Activated T-cell treated with anti-CD3 and anti-CD28 coated beads, Interleukin-2, amount 50 U/mL, for 4 hours (primary cell): ENCODE measurements at regions not wholly inside any gene's neighbourhood (a gene's known extent, or its start where the extent isn't known, plus 50 kb on each side); places are given as distances from the start of the nearest gene placed in this dataset.
A peak's percentile ranks its signal among the peaks of the same experiment; 100 is the strongest.
"Not testable (repeated sequence)": the region's sequence is repeated elsewhere in the genome, so short reads cannot be mapped to it uniquely, and the experiment has no call there.

Experiments
- ATAC-seq, 2 donors: fragments of 200-7000 bp; cut with Tn5 transposase; one replicate each; pipeline ENCODE4 v1.10.0; 2021
- DNase-seq: peaks from one replicate; pipeline ENCODE4 v3.0.0-alpha.2; 2020
- H3K27me3 Mint-ChIP-seq: one replicate; pipeline ENCODE4 v1.8.0; 2021; ENCODE audit warnings: low read depth, mixed read lengths
- H3K36me3 Mint-ChIP-seq: one replicate; pipeline ENCODE4 v1.8.0; 2022; ENCODE audit warnings: mixed read lengths; ENCODE audit not compliant: insufficient read depth
- H3K4me1 Mint-ChIP-seq: one replicate; pipeline ENCODE4 v1.8.0; 2021; ENCODE audit warnings: low read depth, mixed read lengths
- H3K4me3 Mint-ChIP-seq: one replicate; pipeline ENCODE4 v1.8.0; 2021; ENCODE audit warnings: mild to moderate bottlenecking, moderate library complexity, mixed read lengths
- H3K9me3 Mint-ChIP-seq: one replicate; pipeline ENCODE4 v1.8.0; 2021; ENCODE audit warnings: mixed read lengths

DNA sequence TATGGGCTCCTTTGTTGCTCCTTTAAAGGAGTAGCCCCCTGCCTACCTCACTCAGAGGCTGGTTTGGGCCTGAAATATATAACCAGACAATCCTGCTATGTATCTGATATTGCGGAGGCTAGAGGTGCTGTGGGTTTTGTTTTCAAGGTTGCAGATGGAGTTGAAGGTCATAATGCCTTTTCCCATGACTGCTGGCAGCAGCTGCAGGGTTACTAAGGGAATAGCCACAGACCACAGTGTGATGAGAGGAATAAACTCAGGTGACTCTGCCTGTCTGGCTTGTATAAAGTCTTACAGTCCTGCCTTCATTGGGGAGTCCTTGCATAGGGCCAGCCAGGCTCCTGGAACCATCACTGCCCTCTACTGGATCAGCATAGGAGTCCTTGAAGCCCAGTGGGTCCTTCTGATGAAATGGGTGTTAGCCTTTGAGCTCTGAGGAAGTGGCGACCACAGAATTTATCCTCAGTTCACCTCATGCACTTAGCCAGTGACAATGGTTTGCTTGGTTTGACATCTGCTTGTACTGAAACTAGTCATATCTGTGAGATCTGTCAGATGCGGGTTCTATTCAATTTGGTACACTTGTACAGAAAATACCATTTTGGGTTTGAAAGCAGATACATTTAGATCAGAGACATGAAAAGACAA is 174.4 kb upstream of the HMCN1 start:
- no peaks in the 10 kb centered on the region for H3K27me3 Mint-ChIP-seq
- no peaks in the 10 kb centered on the region for H3K9me3 Mint-ChIP-seq
- DNase-seq (peak; percentile 20), ATAC-seq (peak; percentile 77 to 84)
- H3K4me3 Mint-ChIP-seq, result no peak overlapping the region
- H3K4me1 Mint-ChIP-seq, result peaks cover 48% of the 10 kb centered on the region
- H3K36me3 Mint-ChIP-seq, result no peaks in the 10 kb centered on the region

DNA sequence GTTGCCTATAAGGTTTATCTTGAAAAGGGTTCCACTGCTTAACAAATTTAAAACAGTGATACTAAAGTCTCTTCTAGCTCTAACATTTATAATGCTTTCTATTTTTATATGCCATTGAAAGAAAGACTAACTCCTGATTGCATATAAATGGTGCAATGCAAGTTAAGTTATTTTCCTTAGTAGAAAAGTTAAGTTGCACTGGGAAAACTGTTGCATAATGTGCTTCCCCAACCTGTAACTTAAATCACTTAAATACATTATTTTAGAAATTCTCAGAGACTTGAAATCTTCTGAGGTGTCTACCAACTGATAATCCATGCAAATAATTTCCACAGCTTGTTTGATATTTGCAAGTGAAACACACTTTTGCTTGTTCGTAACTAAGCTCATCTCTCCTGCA is 175.0 kb upstream of the HMCN1 start:
- ATAC-seq (no peak), DNase-seq (no peak)
- peaks cover 41% of the 10 kb centered on the region for H3K4me1 Mint-ChIP-seq
- H3K9me3 Mint-ChIP-seq, result no peaks in the 10 kb centered on the region
- H3K36me3 Mint-ChIP-seq, result no peaks in the 10 kb centered on the region
- no peak overlapping the region for H3K4me3 Mint-ChIP-seq
- no peaks in the 10 kb centered on the region for H3K27me3 Mint-ChIP-seq

DNA sequence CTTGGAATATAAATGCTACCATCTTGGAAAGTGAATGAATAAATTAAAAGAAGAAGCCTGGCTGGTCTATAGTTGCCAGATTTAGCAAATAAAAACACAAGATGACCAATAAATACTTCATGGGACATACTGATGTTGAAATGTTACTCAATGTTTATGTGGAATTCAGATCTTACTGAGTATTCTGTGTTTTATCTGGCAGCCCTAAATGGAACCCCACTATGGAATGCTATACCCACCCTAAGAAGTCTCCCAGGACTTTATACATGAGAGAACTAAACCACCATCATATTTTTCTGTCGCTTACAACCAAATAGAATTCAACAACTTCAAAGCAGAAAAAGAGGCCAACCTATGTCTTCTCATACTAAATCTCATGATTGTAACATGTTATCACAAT is 177.6 kb upstream of the HMCN1 start:
- no peak overlapping the region for H3K4me3 Mint-ChIP-seq
- no peaks in the 10 kb centered on the region for H3K27me3 Mint-ChIP-seq
- ATAC-seq (no peak), DNase-seq (no peak)
- H3K4me1 Mint-ChIP-seq, result peaks cover 22% of the 10 kb centered on the region
- no peaks in the 10 kb centered on the region for H3K36me3 Mint-ChIP-seq
- no peaks in the 10 kb centered on the region for H3K9me3 Mint-ChIP-seq

DNA sequence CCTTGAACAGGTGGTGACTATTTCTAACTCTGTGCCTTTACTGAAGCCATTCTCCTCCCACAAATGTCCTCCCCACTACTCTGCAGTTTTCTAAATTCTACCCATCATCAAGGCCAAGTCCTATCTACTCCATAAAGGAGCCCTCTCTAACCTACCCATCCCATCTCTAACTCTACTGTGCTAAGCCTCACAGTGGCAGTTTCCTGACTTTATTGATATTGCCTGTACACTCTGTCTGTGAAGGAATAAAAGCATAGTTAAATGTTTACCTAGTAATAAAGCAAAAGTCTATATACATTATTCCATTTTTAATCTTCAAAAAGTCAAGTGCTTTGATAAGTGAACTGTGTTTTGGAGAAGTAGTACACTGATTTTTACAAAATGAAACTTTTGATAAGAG is 178.4 kb upstream of the HMCN1 start:
- no peak for ATAC-seq
- Mint-ChIP-seq H3K4me3 (no peak overlapping the region), H3K9me3 (no peaks in the 10 kb centered on the region), H3K4me1 (peaks cover 14% of the 10 kb centered on the region), H3K36me3 (no peaks in the 10 kb centered on the region), H3K27me3 (no peaks in the 10 kb centered on the region)
- DNase-seq, result no peak

DNA sequence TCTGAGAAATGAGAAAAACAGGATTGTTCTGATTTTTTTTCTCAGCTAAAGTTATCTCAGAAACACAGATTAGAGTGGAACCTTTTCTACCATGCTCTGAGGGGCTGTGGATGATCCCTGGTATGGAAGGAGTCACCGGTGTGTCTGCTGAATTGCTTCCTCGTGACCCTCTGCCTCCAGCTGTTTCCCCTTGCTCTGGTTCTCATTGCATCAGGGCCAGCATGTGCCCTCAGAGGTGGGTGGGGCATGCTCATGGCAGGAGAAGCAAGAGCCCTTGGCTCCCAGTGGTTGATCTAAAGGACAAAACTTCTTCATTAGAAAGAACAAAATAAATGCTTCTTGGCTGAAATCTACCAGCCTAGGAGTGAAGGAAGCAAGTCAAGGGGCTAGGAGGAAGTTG is 183.2 kb upstream of the HMCN1 start:
- Mint-ChIP-seq H3K4me3 (no peak overlapping the region), H3K4me1 (no peaks in the 10 kb centered on the region), H3K9me3 (no peaks in the 10 kb centered on the region), H3K36me3 (no peaks in the 10 kb centered on the region), H3K27me3 (no peaks in the 10 kb centered on the region)
- ATAC-seq, result no peak
- DNase-seq, result no peak

DNA sequence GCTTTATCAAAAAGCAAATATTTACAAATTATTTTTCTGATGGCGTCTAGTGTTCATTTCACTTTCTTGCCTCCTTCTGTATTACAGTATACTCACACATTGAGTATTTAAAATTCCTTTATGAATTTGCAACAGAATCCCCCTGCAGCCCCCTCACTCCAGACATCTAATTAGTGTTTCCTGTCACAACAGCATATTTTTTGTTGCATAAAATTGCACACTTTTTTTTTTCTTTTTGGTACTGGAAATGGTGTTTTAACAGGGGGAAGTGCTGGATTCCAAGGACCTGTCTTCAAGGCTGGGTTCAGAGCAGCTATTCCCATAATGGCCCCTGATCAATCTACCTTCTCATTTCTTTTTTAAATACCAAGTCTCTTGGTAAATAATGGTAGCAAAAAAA is 184.3 kb upstream of the HMCN1 start:
- H3K27me3 Mint-ChIP-seq, result no peaks in the 10 kb centered on the region
- no peaks in the 10 kb centered on the region for H3K4me1 Mint-ChIP-seq
- no peaks in the 10 kb centered on the region for H3K36me3 Mint-ChIP-seq
- H3K4me3 Mint-ChIP-seq, result no peak overlapping the region
- no peak for DNase-seq
- H3K9me3 Mint-ChIP-seq, result no peaks in the 10 kb centered on the region
- no peak for ATAC-seq

DNA sequence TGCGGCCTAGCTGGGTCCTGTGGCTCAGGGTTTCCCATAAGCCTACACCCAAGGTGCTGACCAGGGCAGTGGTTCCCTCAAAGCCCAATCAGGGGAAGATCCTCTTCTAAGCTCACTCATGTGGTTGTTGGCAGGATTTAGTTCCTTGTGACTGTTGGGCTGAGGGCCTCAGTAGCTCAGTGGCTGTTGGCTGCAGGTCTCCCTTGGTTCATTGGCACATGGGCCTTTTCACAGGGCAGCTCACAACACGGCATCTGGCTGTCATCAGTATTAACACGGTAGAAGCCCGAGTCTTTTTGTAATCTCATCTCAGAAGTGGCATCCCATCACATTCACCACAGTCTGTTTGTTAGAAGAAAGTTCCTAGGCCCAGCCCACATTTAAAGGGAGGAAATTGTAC is 188.2 kb upstream of the HMCN1 start:
- H3K27me3 Mint-ChIP-seq, result no peaks in the 10 kb centered on the region
- no peaks in the 10 kb centered on the region for H3K4me1 Mint-ChIP-seq
- no peaks in the 10 kb centered on the region for H3K36me3 Mint-ChIP-seq
- ATAC-seq, result no peak
- H3K4me3 Mint-ChIP-seq, result no peak overlapping the region
- H3K9me3 Mint-ChIP-seq, result no peaks in the 10 kb centered on the region
- no peak for DNase-seq

DNA sequence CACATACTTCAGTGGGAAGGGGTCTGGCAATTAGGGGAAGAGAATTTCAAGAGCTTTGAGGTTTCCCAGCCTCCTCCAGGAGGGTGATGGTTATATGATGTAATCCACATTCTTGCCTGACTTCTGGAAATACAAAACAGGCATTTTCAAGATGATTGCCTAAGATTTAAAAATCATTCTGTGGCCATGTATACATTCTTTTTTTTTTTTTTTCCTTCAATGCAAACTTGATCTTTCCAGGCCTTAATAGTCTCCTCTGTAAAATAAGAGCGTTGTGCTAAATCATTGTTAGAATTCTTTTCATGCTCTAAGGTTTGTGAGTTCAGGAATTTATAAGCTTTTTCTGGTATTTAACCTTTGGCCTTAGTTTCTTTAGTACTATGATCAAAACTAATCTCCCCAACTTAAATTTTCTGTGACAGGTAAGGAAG is 192.3 kb upstream of the HMCN1 start:
- Mint-ChIP-seq H3K36me3 (no peaks in the 10 kb centered on the region), H3K9me3 (no peaks in the 10 kb centered on the region), H3K4me3 (no peak overlapping the region), H3K4me1 (peaks cover 8% of the 10 kb centered on the region), H3K27me3 (no peaks in the 10 kb centered on the region)
- DNase-seq, result no peak
- no peak for ATAC-seq

DNA sequence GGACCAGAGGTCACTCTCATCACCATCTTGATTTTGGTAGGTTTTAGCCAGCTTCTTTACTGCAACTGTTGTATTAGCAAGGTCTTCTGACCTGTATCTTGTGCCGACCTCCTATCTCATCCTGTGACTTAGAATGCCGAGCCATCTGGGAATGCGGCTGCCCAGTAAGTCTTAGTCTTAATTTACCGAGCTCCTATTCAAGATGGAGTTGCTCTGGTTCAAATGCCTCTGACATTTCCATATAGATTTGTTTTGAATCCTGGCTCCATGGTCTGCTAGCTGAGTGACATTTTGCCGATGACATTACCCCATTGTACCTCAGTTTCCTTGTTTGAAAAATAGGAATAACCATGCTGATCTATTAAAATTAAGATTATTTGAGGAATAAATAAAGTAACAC is 193.9 kb upstream of the HMCN1 start:
- Mint-ChIP-seq H3K9me3 (no peaks in the 10 kb centered on the region), H3K4me1 (peaks cover 8% of the 10 kb centered on the region), H3K36me3 (no peaks in the 10 kb centered on the region), H3K4me3 (no peak overlapping the region), H3K27me3 (no peaks in the 10 kb centered on the region)
- DNase-seq (no peak), ATAC-seq (no peak)

DNA sequence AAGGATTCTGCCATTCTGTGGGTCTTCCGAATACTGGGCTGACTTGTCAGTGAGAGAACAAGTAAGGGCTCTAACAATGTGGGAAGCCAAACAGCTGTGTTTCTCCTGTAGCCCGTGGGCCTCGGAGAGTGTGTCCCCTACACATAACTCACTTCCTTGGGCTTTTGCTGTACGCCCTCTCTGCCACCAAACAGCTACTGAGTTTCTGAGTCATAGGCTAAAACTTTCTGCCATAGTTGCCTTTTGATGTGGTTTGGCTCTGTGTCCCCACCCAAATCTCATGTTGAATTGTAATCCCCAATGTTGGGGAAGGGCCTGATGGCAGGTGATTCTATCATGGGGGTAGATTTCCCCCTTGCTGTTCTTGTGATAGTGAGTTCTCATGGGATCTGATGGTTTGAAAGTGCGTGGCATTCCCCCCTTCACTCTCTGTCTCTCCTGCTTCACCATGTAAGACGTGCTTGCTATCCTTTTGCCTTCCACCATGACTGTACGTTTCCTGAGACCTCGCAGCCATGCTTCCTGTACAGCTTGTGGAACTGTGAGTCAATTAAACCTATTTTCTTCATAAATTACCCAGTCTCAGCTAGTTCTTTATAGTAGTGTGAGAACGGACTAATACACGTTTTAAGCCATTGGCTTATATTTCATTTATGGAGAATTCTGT is 194.8 kb upstream of the HMCN1 start:
- no peak overlapping the region for H3K4me3 Mint-ChIP-seq
- no peak for DNase-seq
- H3K27me3 Mint-ChIP-seq, result no peaks in the 10 kb centered on the region
- ATAC-seq, result peak; percentile 53 to 90
- H3K4me1 Mint-ChIP-seq, result peaks cover 8% of the 10 kb centered on the region
- H3K36me3 Mint-ChIP-seq, result no peaks in the 10 kb centered on the region
- H3K9me3 Mint-ChIP-seq, result no peaks in the 10 kb centered on the region

DNA sequence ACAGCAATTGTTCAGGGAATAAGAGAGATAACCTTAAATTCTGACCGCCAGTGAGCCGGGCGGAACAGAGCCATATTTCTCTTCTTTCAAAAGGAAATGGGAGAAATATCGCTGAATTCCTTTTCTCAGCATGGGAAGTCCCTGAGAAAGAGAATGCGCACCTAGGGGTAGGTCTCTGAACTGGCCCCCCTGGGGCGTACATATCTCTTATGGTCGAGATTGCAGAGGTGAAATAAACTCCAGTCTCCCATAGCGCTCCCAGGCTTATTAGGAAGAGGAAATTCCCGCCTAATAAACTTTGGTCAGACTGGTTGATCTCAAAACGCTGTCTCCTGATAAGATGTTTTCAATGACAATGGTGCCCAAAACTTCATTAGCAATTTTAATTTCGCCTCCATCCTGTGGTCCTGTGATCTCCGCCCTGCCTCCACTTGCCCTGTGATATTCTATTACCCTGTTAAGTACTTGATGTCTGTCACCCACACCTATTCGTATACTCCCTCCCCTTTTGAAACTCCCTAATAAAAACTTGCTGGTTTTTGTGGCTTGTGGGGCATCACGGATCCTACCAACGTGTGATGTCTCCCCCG is 195.8 kb upstream of the HMCN1 start:
- not testable (repeated sequence) for DNase-seq, ATAC-seq, H3K9me3 Mint-ChIP-seq, H3K4me3 Mint-ChIP-seq, H3K4me1 Mint-ChIP-seq, H3K27me3 Mint-ChIP-seq, H3K36me3 Mint-ChIP-seq

DNA sequence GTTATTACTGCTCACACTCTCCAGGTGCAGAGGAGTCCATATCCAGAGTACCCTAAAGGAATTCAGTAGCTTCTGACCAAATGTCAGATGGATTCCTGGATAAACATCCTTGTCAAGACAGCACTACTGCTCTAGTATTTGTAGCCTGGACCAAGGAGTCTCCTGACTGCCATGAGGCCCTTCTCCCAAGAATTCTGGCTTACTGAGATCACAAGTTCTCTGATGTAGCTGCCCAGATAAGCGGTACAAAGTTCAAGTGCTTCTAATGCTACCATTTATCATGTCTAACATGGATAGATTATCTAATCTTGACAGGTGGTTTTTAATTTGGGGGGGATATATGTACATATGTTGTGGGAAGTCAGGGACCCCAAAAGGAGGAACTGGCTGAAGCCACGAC is 196.6 kb upstream of the HMCN1 start:
- Mint-ChIP-seq H3K4me1 (peaks cover 8% of the 10 kb centered on the region), H3K36me3 (no peaks in the 10 kb centered on the region), H3K9me3 (no peaks in the 10 kb centered on the region), H3K4me3 (no peak overlapping the region), H3K27me3 (no peaks in the 10 kb centered on the region)
- no peak for ATAC-seq
- DNase-seq, result no peak

DNA sequence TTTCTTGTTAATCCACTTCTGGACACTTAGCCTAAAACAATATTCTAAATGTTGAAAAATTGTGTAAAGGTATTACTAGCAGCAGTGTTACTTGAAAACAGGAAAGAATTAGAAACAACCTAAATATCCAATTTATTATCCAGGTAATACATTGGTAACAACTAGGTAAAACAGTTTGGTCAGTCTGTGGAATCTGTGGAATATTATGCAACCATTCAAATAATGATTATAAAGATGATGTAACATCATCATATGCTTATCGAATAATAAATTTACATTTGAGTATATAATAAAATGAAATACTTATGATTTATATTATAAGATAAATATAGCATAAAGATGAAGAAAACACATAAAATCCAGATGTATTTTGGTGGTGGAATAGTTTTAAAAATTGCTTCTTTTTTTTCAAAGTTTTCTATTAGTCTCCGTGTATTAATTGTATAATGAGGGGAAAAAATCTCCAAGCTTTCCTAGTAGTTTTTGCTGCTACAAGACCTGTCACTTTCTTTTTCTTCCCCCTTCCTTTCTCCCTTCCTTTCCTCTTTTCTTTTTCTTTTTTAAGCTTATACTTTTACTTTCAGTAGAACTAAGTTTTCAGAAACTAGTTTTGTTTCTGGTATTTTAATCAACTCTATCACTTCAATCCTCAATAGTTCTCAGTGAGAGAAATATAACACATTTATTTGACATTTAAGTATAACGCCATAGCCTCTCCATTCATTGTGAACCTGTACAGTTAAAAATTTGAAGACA is 197.8 kb upstream of the HMCN1 start:
- ATAC-seq, result no peak
- no peaks in the 10 kb centered on the region for H3K27me3 Mint-ChIP-seq
- no peaks in the 10 kb centered on the region for H3K9me3 Mint-ChIP-seq
- no peak for DNase-seq
- H3K4me3 Mint-ChIP-seq, result no peak overlapping the region
- no peaks in the 10 kb centered on the region for H3K36me3 Mint-ChIP-seq
- H3K4me1 Mint-ChIP-seq, result peaks cover 8% of the 10 kb centered on the region

DNA sequence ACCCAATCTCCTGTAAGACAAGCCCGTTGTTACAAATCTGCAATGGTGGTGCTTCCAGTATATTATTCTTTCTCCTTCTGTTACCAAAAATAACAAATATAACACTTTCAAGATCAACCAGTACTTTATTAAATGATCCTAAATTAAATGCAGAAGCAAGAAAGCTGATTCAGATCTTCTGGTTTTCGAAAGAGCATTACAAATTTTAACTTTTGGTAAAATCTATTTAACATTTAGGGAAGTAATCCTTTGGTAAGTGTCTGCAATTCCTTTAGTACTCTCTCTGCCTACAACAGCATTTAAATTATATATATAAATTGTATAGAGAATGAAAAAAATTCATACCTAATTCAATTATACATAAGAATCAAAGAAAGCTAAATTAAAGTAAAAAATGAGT is 198.6 kb upstream of the HMCN1 start:
- DNase-seq, result no peak
- Mint-ChIP-seq H3K9me3 (no peaks in the 10 kb centered on the region), H3K4me1 (peaks cover 8% of the 10 kb centered on the region), H3K27me3 (no peaks in the 10 kb centered on the region), H3K36me3 (no peaks in the 10 kb centered on the region), H3K4me3 (no peak overlapping the region)
- ATAC-seq, result no peak

DNA sequence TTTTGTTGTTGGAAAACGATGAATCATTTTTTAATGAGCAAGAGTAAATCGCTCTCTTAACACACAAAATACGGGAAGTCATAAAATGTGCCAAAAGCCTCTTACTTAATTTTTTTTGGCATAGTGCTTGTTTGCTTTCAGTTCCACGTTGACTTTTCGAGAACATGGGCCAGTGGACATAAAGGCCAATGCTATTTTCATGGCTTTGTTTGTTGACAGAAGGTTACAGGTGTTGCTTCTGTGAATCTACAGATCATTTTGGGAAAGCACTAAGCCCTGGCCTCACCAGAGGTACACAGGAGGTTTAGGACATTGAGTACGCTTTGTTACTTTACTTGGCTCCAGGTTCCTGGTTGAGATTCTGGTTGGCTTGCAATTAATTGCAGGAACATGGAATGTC is 199.4 kb upstream of the HMCN1 start:
- H3K9me3 Mint-ChIP-seq, result no peaks in the 10 kb centered on the region
- no peaks in the 10 kb centered on the region for H3K27me3 Mint-ChIP-seq
- no peaks in the 10 kb centered on the region for H3K36me3 Mint-ChIP-seq
- DNase-seq, result no peak
- H3K4me1 Mint-ChIP-seq, result peaks cover 7% of the 10 kb centered on the region
- no peak for ATAC-seq
- no peak overlapping the region for H3K4me3 Mint-ChIP-seq
